ENCODE measurements at regions not wholly inside any gene's neighbourhood (a gene's known extent, or its start where the extent isn't known, plus 50 kb on each side); places are given as distances from the start of the nearest gene placed in this dataset.

- Histone ChIP-seq H3K9me1 (replicated peaks; ENCODE audit: control insufficient read depth, extremely low read depth, insufficient read depth, low read length) (no peaks in the 10 kb centered on the region), H3K79me2 (ENCODE audit: control insufficient read depth, insufficient read depth, low read length) (no peaks in the 10 kb centered on the region), H3K27ac (ENCODE audit: insufficient read depth, low read depth, low read length) (no peak overlapping the region), H3K4me2 (ENCODE audit: insufficient read depth, low read length) (no peak overlapping the region), H3K4me3 (replicated peaks in 1 of 3; ENCODE audit: insufficient read depth in 1 of 3, low read depth in 1 of 3, low read length in 3 of 3) (no peak overlapping the region), H4K20me1 (replicated peaks; ENCODE audit: control insufficient read depth, extremely low read depth, insufficient read depth, low read length) (no peaks in the 10 kb centered on the region), H3K9ac (replicated peaks; ENCODE audit: extremely low read depth, insufficient read depth, low read length) (no peak overlapping the region), H2AFZ (ENCODE audit: low read depth, low read length) (no peak overlapping the region), H3K9me3 (replicated peaks; ENCODE audit: control insufficient read depth, insufficient read depth, low read length) (no peaks in the 10 kb centered on the region), H3K4me1 (ENCODE audit: control insufficient read depth, extremely low read depth, insufficient read depth, low read length) (no peaks in the 10 kb centered on the region), H3K36me3 (ENCODE audit: control insufficient read depth in 2 of 2, extremely low read depth in 1 of 2, insufficient read depth in 2 of 2, low read length in 2 of 2) (no peaks in the 10 kb centered on the region), H3K27me3 (ENCODE audit: control insufficient read depth in 2 of 2, insufficient read depth in 2 of 2, low read length in 2 of 2) (no peaks in the 10 kb centered on the region)
- no TSS peak for BruUV-seq (replicated peaks)
- dilution Hi-C loops (cut with MboI; ENCODE audit: extremely low pct_ligation_motif_present, low sequenced_read_pairs), result no loop called here
- intact Hi-C loops (cut with micrococcal nuclease), result no loop called here
- POLR2A ChIA-PET, result no interaction called here
- CTCF ChIA-PET, result no interaction called here
- DNase-seq (ENCODE audit: low read depth, low spot score), result no peak
- TF ChIP-seq MYC (IDR thresholded peaks at IDR 0.05; ENCODE audit: low read depth, low read length) (no peak), POLR2A (IDR thresholded peaks at IDR 0.05; ENCODE audit: low read depth, low read length) (no peak), POLR2AphosphoS5 (IDR thresholded peaks at IDR 0.05; ENCODE audit: insufficient read depth, low read depth, low read length) (no peak), CTCF (IDR thresholded peaks at IDR 0.05; ENCODE audit: extremely low read depth in 1 of 2, insufficient read depth in 1 of 2, low read depth in 1 of 2, low read length in 2 of 2) (no peak), EZH2 (IDR thresholded peaks at IDR 0.05; ENCODE audit: borderline replicate concordance, low read depth, low read length, severe bottlenecking) (no peak), MAX (IDR thresholded peaks at IDR 0.05; ENCODE audit: insufficient read depth, insufficient read length) (no peak), GATA2 (IDR thresholded peaks at IDR 0.05; ENCODE audit: insufficient read depth, insufficient read length, low read depth, low read length) (no peak), JUN (IDR thresholded peaks at IDR 0.05; ENCODE audit: borderline replicate concordance, insufficient read depth, insufficient read length, low read depth) (no peak), FOS (IDR thresholded peaks at IDR 0.05; ENCODE audit: borderline replicate concordance, insufficient read depth, low read length) (no peak)
- no peak for FAIRE-seq
Observed at GRCh38 chr10:112071596-112072133, 111.9 kb downstream of the GPAM start.

All from endothelial cell of umbilical vein (primary cell).